ENCODE measurements at regions not wholly inside any gene's neighbourhood (a gene's known extent, or its start where the extent isn't known, plus 50 kb on each side); places are given as distances from the start of the nearest gene placed in this dataset.

GRCh38 chr4:86487738-86488348 lies 106.3 kb upstream of the PTPN13 start:
- TF ChIP-seq POLR2A (IDR thresholded peaks at IDR 0.05) (no peak), POLR2AphosphoS5 (IDR thresholded peaks at IDR 0.05) (no peak)

Data from suprapubic skin (tissue), 4 donors.